Jurkat, Clone E6-1 (cell line): ENCODE measurements at regions not wholly inside any gene's neighbourhood (a gene's known extent, or its start where the extent isn't known, plus 50 kb on each side); places are given as distances from the start of the nearest gene placed in this dataset.

Experiments
- DNase-seq: peaks from one replicate; pipeline ENCODE4 v3.0.0-alpha.2; 2011; ENCODE audit warnings: low read depth, low spot score
- H3K4me3 ChIP-seq: 2 replicates; pipeline ENCODE4 v1.5.1; 2011; ENCODE audit warnings: mild to moderate bottlenecking, low read length, control low read depth, moderate library complexity

DNA sequence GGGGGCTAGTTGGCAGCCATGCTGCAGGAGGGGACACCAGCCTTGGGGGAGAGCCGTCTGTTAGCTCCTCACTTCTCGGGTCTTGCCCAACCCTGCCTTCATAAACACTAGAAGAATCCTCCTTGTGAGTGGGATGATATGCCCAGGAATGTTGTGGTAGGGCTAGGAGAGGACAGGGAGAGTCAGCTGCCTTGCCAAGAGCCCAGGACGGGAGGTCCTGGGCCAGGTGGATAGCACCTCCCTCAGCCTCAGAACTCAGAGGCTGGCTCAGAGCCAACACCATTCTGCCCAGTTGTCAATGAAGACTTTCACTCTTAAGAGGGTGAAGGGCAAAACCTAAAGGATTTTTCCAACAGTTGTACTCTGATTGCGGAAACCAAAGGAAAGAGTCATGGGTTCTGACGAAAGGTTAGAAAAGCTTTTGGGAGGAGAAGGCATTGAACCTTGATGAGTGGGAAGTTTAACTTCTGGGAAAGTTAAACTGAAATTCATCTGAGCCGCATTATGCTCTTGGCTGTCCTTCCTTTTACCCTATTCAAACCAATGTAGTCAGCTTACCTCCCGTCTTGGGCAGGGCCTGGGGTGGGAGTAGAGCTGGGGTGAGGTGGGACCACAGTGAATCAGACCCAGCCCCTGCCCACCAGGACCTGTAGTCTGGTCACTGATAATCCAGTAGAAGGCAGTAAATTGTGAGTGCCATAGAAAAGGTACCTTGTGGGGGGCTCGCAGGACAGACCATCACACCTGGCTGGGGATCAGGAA, 81.9 kb downstream of the FAM43A start:
- no peak overlapping the region for H3K4me3 ChIP-seq
- DNase-seq = no peak

- peak overlapping the region; percentile 23 for H3K4me3 ChIP-seq
- no peak for DNase-seq
Measured at GRCh38 chr3:194768586-194768985, 82.9 kb downstream of the FAM43A start.

GRCh38 chr3:194769020-194769643, 83.4 kb downstream of the FAM43A start:
- H3K4me3 ChIP-seq = peak overlapping the region; percentile 48
- DNase-seq = peak; percentile 97

GRCh38 chr3:194772241-194773000, 86.7 kb downstream of the FAM43A start:
- DNase-seq = no peak
- H3K4me3 ChIP-seq = no peak overlapping the region

- no peak overlapping the region for H3K4me3 ChIP-seq
- DNase-seq = no peak
Measured at GRCh38 chr3:194773216-194773615, 87.5 kb downstream of the FAM43A start.

DNA sequence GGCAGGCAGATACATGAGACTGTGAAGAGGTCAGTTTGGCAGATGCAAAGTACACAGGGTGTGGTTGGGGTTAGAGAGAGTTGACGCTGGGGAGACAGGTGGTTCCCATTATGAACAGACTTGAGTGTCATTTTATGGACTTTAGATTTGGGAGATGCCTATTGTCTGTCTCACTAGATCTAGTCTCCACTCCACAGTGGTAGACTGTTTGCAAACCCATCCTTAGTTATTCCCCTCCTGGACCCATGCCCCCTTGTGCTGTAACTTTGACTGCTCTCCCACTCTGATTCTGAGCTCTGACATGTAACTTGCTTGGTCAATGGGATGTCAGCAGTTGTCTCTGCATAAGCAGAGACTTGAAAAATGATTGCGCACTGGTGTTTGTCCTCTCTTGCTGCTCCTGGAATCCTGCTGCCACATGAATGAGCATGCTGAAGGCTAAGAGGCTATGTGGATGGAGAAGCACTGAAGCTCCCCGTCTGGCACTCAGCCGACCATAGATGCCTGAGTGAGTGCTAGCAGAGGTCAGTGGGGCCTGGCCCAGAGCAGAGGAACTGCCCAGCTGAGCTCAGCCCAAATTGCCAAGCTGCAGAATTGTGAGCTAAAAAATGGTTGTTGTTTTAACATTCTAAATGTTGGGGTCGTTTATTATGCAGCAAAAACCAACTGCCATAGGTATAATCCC, 88.2 kb downstream of the FAM43A start:
- no peak for DNase-seq

DNA sequence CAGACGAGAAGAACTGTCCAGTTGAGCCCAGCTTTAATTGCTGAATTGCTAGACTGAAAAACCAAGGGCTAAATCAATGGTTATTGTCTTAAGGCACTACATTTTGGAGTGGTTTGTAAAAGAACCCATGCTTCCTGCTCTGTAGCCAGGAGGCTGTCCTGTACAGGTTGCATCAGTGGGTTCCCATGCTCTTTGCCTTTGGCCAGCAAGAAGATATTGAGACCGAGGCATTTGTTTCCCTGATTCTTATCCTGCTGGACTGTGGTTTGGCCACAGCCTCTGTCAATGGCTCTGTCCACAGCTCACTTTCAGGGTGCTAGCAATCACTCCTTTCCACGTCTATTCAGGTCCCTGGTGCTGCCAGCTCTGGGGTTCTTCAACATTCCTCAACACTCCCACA, 89.6 kb downstream of the FAM43A start:
- H3K4me3 ChIP-seq = no peak overlapping the region
- DNase-seq = no peak

More for the DNA sequence above, 88.2 kb downstream of the FAM43A start:
- H3K4me3 ChIP-seq = no peak overlapping the region

GRCh38 chr3:194775731-194776130, 90.0 kb downstream of the FAM43A start:
- no peak for DNase-seq
- H3K4me3 ChIP-seq = no peak overlapping the region

- no peak for DNase-seq
- H3K4me3 ChIP-seq = no peak overlapping the region
Measured at GRCh38 chr3:194777729-194778128, 92.0 kb downstream of the FAM43A start.

- DNase-seq = no peak
- no peak overlapping the region for H3K4me3 ChIP-seq
Measured at GRCh38 chr3:194779729-194780224, 94.1 kb downstream of the FAM43A start.

- no peak overlapping the region for H3K4me3 ChIP-seq
- no peak for DNase-seq
Measured at GRCh38 chr3:194780706-194781105, 95.0 kb downstream of the FAM43A start.

GRCh38 chr3:194781617-194782016, 95.9 kb downstream of the FAM43A start:
- H3K4me3 ChIP-seq = no peak overlapping the region
- DNase-seq = no peak

- no peak overlapping the region for H3K4me3 ChIP-seq
- DNase-seq = no peak
Measured at GRCh38 chr3:194782698-194783404, 97.2 kb downstream of the FAM43A start.

DNA sequence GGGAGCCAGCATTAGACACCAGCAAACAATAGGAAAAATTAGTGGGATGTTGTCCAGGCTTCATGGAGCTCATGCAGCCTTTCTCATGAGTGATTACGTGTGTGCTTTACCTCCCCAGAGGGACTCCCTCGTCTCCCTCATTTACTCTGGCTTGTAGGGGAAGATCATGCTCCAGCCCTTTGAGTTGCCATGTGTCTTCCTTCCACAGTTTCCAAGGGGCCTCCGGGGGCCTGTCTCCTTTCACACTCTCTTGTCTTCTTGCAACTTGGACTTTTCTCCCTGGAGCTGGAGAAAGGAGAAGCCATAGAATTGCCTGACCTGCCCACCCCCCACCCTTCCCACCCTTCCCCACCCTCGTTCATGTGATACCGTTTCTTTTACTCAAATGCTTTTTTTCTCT, 98.7 kb downstream of the FAM43A start:
- DNase-seq = no peak
- no peak overlapping the region for H3K4me3 ChIP-seq

DNA sequence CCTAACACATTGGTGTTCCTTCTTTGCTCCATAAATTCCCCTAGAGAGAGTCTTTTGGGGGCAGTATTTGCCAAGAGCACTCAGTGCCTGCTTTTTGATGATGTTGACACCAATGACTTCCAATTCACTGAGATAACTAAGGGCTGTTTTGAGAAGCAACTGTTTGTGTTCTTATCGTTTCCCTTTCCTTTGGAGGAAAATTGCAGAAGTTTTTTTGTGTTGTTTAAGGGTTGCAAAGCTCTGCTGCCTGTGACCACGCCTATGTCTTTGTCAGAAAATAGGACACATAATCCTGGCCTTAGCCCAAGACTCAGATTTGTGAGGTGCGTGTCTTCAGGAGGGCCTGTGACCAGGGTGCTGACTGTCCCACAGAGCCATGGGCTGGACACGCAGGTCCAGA, 99.6 kb downstream of the FAM43A start:
- no peak overlapping the region for H3K4me3 ChIP-seq
- no peak for DNase-seq

- no peak for DNase-seq
- no peak overlapping the region for H3K4me3 ChIP-seq
Measured at GRCh38 chr3:194787072-194787471, 101.4 kb downstream of the FAM43A start.

DNA sequence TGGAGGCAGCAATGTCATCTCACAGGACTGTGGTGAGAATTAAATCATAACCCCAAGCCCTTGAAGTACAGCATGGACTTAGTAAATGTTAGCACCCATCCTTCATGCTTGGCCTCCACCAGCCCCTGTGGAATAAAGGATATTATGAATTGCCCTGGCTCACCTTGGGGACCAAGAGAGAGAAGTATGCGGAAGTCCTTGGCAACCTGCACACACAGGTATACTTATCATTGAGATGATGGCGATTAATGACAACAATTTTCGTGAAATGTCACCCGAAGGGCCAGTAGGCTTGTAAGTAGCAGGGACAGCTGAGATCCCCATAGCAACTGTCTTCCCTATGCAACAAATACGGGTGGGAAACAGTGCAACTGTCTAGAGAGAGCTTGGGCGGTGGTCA, 102.0 kb downstream of the FAM43A start:
- H3K4me3 ChIP-seq = no peak overlapping the region
- no peak for DNase-seq

GRCh38 chr3:194792368-194792767, 106.7 kb downstream of the FAM43A start:
- DNase-seq = no peak
- H3K4me3 ChIP-seq = no peak overlapping the region
